ENCODE measurements at regions not wholly inside any gene's neighbourhood (a gene's known extent, or its start where the extent isn't known, plus 50 kb on each side); places are given as distances from the start of the nearest gene placed in this dataset.

DNA sequence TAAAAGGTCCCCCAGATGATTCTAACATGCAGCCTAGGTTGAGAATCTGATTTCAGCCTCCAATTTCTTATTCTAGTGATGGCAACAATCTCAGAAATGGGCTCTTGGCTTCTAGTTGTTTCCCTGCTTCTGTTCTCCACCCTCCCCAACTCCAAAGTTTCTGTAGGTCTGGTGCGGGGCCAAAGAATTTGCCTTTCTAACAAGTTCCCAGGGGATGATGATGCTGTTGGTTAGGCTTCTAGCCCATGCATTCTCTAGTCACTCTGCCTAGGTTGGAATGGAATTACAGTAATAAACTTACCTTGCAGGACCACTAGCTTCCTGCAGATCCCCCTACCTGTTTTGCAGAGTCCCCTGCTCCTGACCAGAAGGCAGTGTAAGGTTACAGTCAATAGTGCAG, 103.2 kb upstream of the PPP2R3A start:
- TF ChIP-seq, protein P1, sequence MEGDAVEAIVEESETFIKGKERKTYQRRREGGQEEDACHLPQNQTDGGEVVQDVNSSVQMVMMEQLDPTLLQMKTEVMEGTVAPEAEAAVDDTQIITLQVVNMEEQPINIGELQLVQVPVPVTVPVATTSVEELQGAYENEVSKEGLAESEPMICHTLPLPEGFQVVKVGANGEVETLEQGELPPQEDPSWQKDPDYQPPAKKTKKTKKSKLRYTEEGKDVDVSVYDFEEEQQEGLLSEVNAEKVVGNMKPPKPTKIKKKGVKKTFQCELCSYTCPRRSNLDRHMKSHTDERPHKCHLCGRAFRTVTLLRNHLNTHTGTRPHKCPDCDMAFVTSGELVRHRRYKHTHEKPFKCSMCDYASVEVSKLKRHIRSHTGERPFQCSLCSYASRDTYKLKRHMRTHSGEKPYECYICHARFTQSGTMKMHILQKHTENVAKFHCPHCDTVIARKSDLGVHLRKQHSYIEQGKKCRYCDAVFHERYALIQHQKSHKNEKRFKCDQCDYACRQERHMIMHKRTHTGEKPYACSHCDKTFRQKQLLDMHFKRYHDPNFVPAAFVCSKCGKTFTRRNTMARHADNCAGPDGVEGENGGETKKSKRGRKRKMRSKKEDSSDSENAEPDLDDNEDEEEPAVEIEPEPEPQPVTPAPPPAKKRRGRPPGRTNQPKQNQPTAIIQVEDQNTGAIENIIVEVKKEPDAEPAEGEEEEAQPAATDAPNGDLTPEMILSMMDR (IDR thresholded peaks at IDR 0.05; ENCODE audit: low read depth, low read length), result no peak
- TF ChIP-seq EZH2phosphoT487 (IDR thresholded peaks at IDR 0.05; ENCODE audit: low read depth), result no peak
